Keratinocyte (primary cell): ENCODE measurements at regions not wholly inside any gene's neighbourhood (a gene's known extent, or its start where the extent isn't known, plus 50 kb on each side); places are given as distances from the start of the nearest gene placed in this dataset.

Source experiments
- EZH2 ChIP-seq: IDR thresholded peaks from one replicate; pipeline ENCODE4 v1.6.1; 2012; ENCODE audit warnings: inconsistent platforms, mild to moderate bottlenecking, low read length, moderate library complexity
- TF ChIP-seq, protein P1 (sequence below), 3 experiments: IDR thresholded peaks in 1 of 3; conservative IDR thresholded peaks in 1 of 3; optimal IDR thresholded peaks in 1 of 3; 2 replicates in 2 of 3; 3 replicates in 1 of 3; pipeline versions ENCODE3 to v1.5.1; 2011; ENCODE audit warnings: low read length in 3 of 3, mild to moderate bottlenecking in 3 of 3, moderate library complexity in 2 of 3, control low read depth in 1 of 3, inconsistent platforms in 1 of 3; ENCODE audit not compliant: insufficient read depth in 2 of 3; ENCODE audit errors: extremely low read depth in 1 of 3

DNA sequence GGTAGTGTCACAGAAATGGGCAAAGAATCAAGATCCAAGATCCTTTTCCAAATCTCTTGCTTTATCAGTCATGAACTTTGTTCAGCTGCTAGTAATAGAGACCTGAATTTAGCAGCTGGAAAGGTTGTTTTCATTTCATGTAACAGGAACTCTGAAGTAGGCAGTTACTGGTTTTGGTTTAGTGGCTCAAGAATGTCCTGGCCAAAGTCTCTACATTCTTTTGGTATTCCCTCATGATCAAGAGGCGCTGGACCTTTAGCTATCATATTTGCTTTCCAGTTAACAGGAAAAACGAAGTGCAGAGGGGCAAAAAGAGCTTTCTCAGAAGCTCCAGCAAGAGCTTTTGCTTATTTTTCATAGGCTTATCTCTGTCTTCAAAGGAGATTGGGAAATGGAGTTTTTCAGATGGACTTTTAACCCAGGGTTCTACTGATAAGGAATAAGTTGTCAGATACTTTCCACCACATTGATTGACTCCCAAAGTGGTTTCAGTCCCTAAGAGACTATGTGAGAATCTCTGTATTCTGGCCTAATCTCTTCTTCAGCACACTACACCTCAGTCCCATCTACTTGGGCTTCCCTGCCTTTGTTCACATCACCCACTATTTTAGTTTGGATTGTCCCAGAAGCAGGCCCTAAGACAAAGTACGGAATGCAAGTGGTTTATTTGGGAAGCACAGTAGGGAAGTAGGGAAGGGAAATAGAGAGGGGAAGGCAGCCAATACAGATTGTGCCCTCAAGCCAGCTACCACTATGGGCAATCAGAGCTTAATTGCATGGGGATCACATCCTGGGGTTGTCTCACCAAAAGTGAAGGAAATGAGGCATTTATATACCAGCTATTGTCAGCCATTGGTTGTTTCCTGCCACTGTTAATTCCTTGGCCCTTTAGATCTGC is 359.3 kb downstream of the LRRC70 start:
- no peak for TF ChIP-seq EZH2
- TF ChIP-seq, protein P1, sequence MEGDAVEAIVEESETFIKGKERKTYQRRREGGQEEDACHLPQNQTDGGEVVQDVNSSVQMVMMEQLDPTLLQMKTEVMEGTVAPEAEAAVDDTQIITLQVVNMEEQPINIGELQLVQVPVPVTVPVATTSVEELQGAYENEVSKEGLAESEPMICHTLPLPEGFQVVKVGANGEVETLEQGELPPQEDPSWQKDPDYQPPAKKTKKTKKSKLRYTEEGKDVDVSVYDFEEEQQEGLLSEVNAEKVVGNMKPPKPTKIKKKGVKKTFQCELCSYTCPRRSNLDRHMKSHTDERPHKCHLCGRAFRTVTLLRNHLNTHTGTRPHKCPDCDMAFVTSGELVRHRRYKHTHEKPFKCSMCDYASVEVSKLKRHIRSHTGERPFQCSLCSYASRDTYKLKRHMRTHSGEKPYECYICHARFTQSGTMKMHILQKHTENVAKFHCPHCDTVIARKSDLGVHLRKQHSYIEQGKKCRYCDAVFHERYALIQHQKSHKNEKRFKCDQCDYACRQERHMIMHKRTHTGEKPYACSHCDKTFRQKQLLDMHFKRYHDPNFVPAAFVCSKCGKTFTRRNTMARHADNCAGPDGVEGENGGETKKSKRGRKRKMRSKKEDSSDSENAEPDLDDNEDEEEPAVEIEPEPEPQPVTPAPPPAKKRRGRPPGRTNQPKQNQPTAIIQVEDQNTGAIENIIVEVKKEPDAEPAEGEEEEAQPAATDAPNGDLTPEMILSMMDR (optimal IDR thresholded peaks at IDR 0.05 in 1 of 3, IDR thresholded peaks at IDR 0.05 in 1 of 3, conservative IDR thresholded peaks at IDR 0.05 in 1 of 3; ENCODE audit: extremely low read depth in 1 of 3, insufficient read depth in 2 of 3, low read length in 3 of 3): no peak
